ENCODE measurements at regions not wholly inside any gene's neighbourhood (a gene's known extent, or its start where the extent isn't known, plus 50 kb on each side); places are given as distances from the start of the nearest gene placed in this dataset.

- Histone ChIP-seq H3K27me3 (ENCODE audit: control insufficient read depth, insufficient read depth, low read length) (no peaks in the 10 kb centered on the region), H3K27ac (ENCODE audit: insufficient read depth, low read length, poor library complexity, severe bottlenecking) (no peak overlapping the region), H3K4me3 (ENCODE audit: low read depth, low read length) (no peak overlapping the region), H3K9me3 (ENCODE audit: control insufficient read depth in 2 of 2, low read length in 2 of 2) (peaks cover 2 to 24% of the 10 kb centered on the region in 2 experiments), H3K36me3 (ENCODE audit: control insufficient read depth, insufficient read depth, low read length) (no peaks in the 10 kb centered on the region), H3K4me1 (ENCODE audit: control insufficient read depth, insufficient read depth, low read length, poor library complexity, severe bottlenecking) (no peaks in the 10 kb centered on the region)
- DNase-seq (no peak), ATAC-seq (ENCODE audit: low read depth in 2 of 2) (no peak)
- Mint-ChIP-seq H3K27ac (no peak overlapping the region), H3K4me3 (no peak overlapping the region), H3K4me1 (no peaks in the 10 kb centered on the region), H3K9me3 (peaks cover 1 to 45% (median 11%) of the 10 kb centered on the region in 7 donors), H3K27me3 (no peaks in the 10 kb centered on the region), H3K36me3 (no peaks in the 10 kb centered on the region)
Observed at GRCh38 chr6:71558974-71559373, 270.4 kb downstream of the OGFRL1 start.

- no peaks in the 10 kb centered on the region for H3K4me1 ChIP-seq (ENCODE audit: control insufficient read depth, insufficient read depth, low read length, poor library complexity, severe bottlenecking)
- DNase-seq, result no peak
- no peaks in the 10 kb centered on the region for H3K9me3 ChIP-seq (ENCODE audit: control insufficient read depth in 2 of 2, low read length in 2 of 2)
- no peaks in the 10 kb centered on the region for H3K27me3 Mint-ChIP-seq
- H3K9me3 Mint-ChIP-seq, result peaks cover 0 to 4% (median 0%) of the 10 kb centered on the region in 7 donors
- no peak for ATAC-seq (ENCODE audit: low read depth in 2 of 2)
- no peak overlapping the region for H3K27ac Mint-ChIP-seq
- H3K4me3 Mint-ChIP-seq, result no peak overlapping the region
- H3K36me3 ChIP-seq (ENCODE audit: control insufficient read depth, insufficient read depth, low read length), result no peaks in the 10 kb centered on the region
- no peak overlapping the region for H3K4me3 ChIP-seq (ENCODE audit: low read depth, low read length)
- no peak overlapping the region for H3K27ac ChIP-seq (ENCODE audit: insufficient read depth, low read length, poor library complexity, severe bottlenecking)
- H3K4me1 Mint-ChIP-seq, result no peaks in the 10 kb centered on the region
- H3K27me3 ChIP-seq (ENCODE audit: control insufficient read depth, insufficient read depth, low read length), result no peaks in the 10 kb centered on the region
- H3K36me3 Mint-ChIP-seq, result no peaks in the 10 kb centered on the region
Observed at GRCh38 chr6:71567562-71567961, 279.0 kb downstream of the OGFRL1 start.

GRCh38 chr6:71577766-71578165 lies 289.2 kb downstream of the OGFRL1 start:
- Histone ChIP-seq H3K4me3 (ENCODE audit: low read depth, low read length) (no peak overlapping the region), H3K36me3 (ENCODE audit: control insufficient read depth, insufficient read depth, low read length) (no peaks in the 10 kb centered on the region), H3K27me3 (ENCODE audit: control insufficient read depth, insufficient read depth, low read length) (no peaks in the 10 kb centered on the region), H3K4me1 (ENCODE audit: control insufficient read depth, insufficient read depth, low read length, poor library complexity, severe bottlenecking) (no peaks in the 10 kb centered on the region), H3K27ac (ENCODE audit: insufficient read depth, low read length, poor library complexity, severe bottlenecking) (no peak overlapping the region), H3K9me3 (ENCODE audit: control insufficient read depth in 2 of 2, low read length in 2 of 2) (no peaks in the 10 kb centered on the region)
- Mint-ChIP-seq H3K27ac (no peak overlapping the region), H3K4me3 (no peak overlapping the region), H3K27me3 (no peaks in the 10 kb centered on the region), H3K4me1 (no peaks in the 10 kb centered on the region), H3K9me3 (peaks cover 0 to 3% (median 0%) of the 10 kb centered on the region in 7 donors), H3K36me3 (no peaks in the 10 kb centered on the region)
- DNase-seq (no peak), ATAC-seq (ENCODE audit: low read depth in 2 of 2) (no peak)

- Histone ChIP-seq H3K36me3 (ENCODE audit: control insufficient read depth, insufficient read depth, low read length) (no peaks in the 10 kb centered on the region), H3K27ac (ENCODE audit: insufficient read depth, low read length, poor library complexity, severe bottlenecking) (no peak overlapping the region), H3K27me3 (ENCODE audit: control insufficient read depth, insufficient read depth, low read length) (no peaks in the 10 kb centered on the region), H3K4me1 (ENCODE audit: control insufficient read depth, insufficient read depth, low read length, poor library complexity, severe bottlenecking) (no peaks in the 10 kb centered on the region), H3K9me3 (ENCODE audit: control insufficient read depth in 2 of 2, low read length in 2 of 2) (no peaks in the 10 kb centered on the region), H3K4me3 (ENCODE audit: low read depth, low read length) (no peak overlapping the region)
- H3K27me3 Mint-ChIP-seq, result no peaks in the 10 kb centered on the region
- peaks cover 0 to 5% (median 0%) of the 10 kb centered on the region in 7 donors for H3K9me3 Mint-ChIP-seq
- no peaks in the 10 kb centered on the region for H3K4me1 Mint-ChIP-seq
- H3K4me3 Mint-ChIP-seq, result no peak overlapping the region
- H3K27ac Mint-ChIP-seq, result no peak overlapping the region
- no peak for ATAC-seq (ENCODE audit: low read depth in 2 of 2)
- DNase-seq, result no peak
- no peaks in the 10 kb centered on the region for H3K36me3 Mint-ChIP-seq
Observed at GRCh38 chr6:71579902-71580301, 291.3 kb downstream of the OGFRL1 start.

DNA sequence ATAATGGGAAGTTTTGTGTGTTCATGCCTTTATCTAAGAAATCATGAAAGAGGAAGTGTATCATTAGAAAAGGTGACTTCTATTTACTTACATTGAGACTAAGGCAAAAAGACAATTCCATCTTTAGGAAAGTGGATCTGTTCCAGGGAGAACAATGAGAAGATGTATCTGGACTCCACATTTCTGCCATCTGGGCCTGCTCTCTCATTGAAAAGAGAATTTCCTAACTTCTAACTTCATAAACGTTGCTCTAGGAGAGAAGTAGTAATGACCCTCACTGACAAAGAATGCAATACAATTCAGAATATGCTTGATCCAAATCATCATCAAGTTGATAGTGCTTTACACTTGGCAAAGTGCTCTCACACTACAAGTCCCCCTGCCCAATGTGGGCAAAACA lies 294.2 kb downstream of the OGFRL1 start:
- H3K4me3 ChIP-seq (ENCODE audit: low read depth, low read length), result no peak overlapping the region
- H3K27me3 Mint-ChIP-seq, result no peaks in the 10 kb centered on the region
- H3K27ac Mint-ChIP-seq, result no peak overlapping the region
- H3K4me1 ChIP-seq (ENCODE audit: control insufficient read depth, insufficient read depth, low read length, poor library complexity, severe bottlenecking), result no peaks in the 10 kb centered on the region
- H3K4me3 Mint-ChIP-seq, result no peak overlapping the region
- DNase-seq (no peak), ATAC-seq (ENCODE audit: low read depth in 2 of 2) (no peak)
- H3K27ac ChIP-seq (ENCODE audit: insufficient read depth, low read length, poor library complexity, severe bottlenecking), result no peak overlapping the region
- no peaks in the 10 kb centered on the region for H3K4me1 Mint-ChIP-seq
- no peaks in the 10 kb centered on the region for H3K36me3 ChIP-seq (ENCODE audit: control insufficient read depth, insufficient read depth, low read length)
- no peaks in the 10 kb centered on the region for H3K27me3 ChIP-seq (ENCODE audit: control insufficient read depth, insufficient read depth, low read length)
- peaks cover 0 to 5% (median under 1%) of the 10 kb centered on the region in 7 donors for H3K9me3 Mint-ChIP-seq
- no peaks in the 10 kb centered on the region for H3K9me3 ChIP-seq (ENCODE audit: control insufficient read depth in 2 of 2, low read length in 2 of 2)
- no peaks in the 10 kb centered on the region for H3K36me3 Mint-ChIP-seq

DNA sequence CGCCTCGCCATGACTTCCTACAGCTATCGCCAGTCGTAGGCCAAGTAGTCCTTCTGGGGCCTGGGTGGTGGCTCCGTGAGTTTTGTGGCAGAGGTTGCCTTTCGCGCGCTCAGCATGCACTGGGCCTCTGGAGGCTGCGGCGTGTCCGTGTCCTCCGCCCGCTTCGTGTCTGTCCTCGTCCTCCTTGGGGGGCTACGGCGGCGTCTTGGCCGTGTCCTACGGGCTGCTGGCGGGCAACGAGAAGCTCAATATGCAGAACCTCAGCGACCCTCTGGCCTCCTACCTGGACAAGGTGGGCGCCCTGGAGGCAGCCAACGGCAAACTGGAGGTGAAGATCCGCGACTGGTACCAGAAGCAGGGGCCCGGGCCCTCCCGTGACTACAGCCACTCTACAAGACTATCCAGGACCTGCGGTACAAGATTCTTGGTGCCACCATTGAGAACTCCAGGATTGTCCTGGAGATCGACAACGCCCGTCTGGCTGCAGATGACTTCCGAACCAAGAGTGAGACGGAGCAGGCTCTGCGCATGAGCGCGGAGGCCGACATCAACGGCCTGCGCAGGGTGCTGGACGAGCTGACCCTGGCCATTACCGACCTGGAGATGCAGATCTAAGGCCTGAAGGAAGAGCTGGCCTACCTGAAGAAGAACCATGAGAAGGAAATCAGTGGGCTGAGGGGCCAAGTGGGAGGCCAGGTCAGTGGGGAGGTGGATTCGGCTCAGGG lies 296.3 kb downstream of the OGFRL1 start:
- Mint-ChIP-seq H3K27me3 (no peaks in the 10 kb centered on the region), H3K4me3 (no peak overlapping the region), H3K36me3 (no peaks in the 10 kb centered on the region), H3K9me3 (peaks cover 0 to 5% (median 0%) of the 10 kb centered on the region in 7 donors), H3K4me1 (no peaks in the 10 kb centered on the region), H3K27ac (no peak overlapping the region)
- ATAC-seq (ENCODE audit: low read depth in 2 of 2), result no peak
- no peaks in the 10 kb centered on the region for H3K36me3 ChIP-seq (ENCODE audit: control insufficient read depth, insufficient read depth, low read length)
- no peak overlapping the region for H3K4me3 ChIP-seq (ENCODE audit: low read depth, low read length)
- no peaks in the 10 kb centered on the region for H3K27me3 ChIP-seq (ENCODE audit: control insufficient read depth, insufficient read depth, low read length)
- no peak overlapping the region for H3K27ac ChIP-seq (ENCODE audit: insufficient read depth, low read length, poor library complexity, severe bottlenecking)
- H3K9me3 ChIP-seq (ENCODE audit: control insufficient read depth in 2 of 2, low read length in 2 of 2), result no peaks in the 10 kb centered on the region
- no peak for DNase-seq
- H3K4me1 ChIP-seq (ENCODE audit: control insufficient read depth, insufficient read depth, low read length, poor library complexity, severe bottlenecking), result no peaks in the 10 kb centered on the region

DNA sequence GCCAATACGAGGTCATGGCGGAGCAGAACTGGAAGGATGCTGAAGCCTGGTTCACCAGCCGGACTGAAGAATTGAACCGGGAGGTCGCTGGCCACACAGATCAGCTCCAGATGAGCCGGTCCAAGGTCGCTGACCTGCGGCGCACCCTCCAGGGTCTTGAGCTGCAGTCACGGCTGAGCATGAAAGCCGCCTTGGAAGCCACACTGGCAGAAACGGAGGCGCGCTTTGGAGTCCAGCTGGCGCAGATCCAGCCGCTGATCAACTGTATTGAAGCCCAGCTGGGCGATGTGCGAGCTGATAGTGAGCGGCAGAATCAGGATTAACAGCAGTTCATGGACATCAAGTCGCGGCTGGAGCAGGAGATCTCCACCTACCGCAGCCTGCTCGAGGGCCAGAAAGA lies 296.9 kb downstream of the OGFRL1 start:
- no peaks in the 10 kb centered on the region for H3K4me1 Mint-ChIP-seq

GRCh38 chr6:71588490-71588889 lies 297.9 kb upstream of the RIMS1 start:
- Mint-ChIP-seq H3K4me1 (no peaks in the 10 kb centered on the region), H3K27ac (no peak overlapping the region), H3K4me3 (no peak overlapping the region), H3K36me3 (no peaks in the 10 kb centered on the region), H3K9me3 (peaks cover 0 to 3% (median 0%) of the 10 kb centered on the region in 7 donors), H3K27me3 (no peaks in the 10 kb centered on the region)
- H3K27me3 ChIP-seq (ENCODE audit: control insufficient read depth, insufficient read depth, low read length), result no peaks in the 10 kb centered on the region
- H3K4me3 ChIP-seq (ENCODE audit: low read depth, low read length), result no peak overlapping the region
- H3K27ac ChIP-seq (ENCODE audit: insufficient read depth, low read length, poor library complexity, severe bottlenecking), result no peak overlapping the region
- DNase-seq, result no peak
- no peaks in the 10 kb centered on the region for H3K4me1 ChIP-seq (ENCODE audit: control insufficient read depth, insufficient read depth, low read length, poor library complexity, severe bottlenecking)
- H3K36me3 ChIP-seq (ENCODE audit: control insufficient read depth, insufficient read depth, low read length), result no peaks in the 10 kb centered on the region
- ATAC-seq (ENCODE audit: low read depth in 2 of 2), result no peak
- no peaks in the 10 kb centered on the region for H3K9me3 ChIP-seq (ENCODE audit: control insufficient read depth in 2 of 2, low read length in 2 of 2)

More for the DNA sequence above, 296.9 kb downstream of the OGFRL1 start:
- no peak overlapping the region for H3K27ac ChIP-seq (ENCODE audit: insufficient read depth, low read length, poor library complexity, severe bottlenecking)
- no peaks in the 10 kb centered on the region for H3K4me1 ChIP-seq (ENCODE audit: control insufficient read depth, insufficient read depth, low read length, poor library complexity, severe bottlenecking)
- Mint-ChIP-seq H3K27me3 (no peaks in the 10 kb centered on the region), H3K9me3 (peaks cover 0 to 5% (median 0%) of the 10 kb centered on the region in 7 donors), H3K27ac (no peak overlapping the region), H3K4me3 (no peak overlapping the region), H3K36me3 (no peaks in the 10 kb centered on the region)
- no peak for DNase-seq
- H3K9me3 ChIP-seq (ENCODE audit: control insufficient read depth in 2 of 2, low read length in 2 of 2), result no peaks in the 10 kb centered on the region
- ATAC-seq (ENCODE audit: low read depth in 2 of 2), result no peak
- H3K36me3 ChIP-seq (ENCODE audit: control insufficient read depth, insufficient read depth, low read length), result no peaks in the 10 kb centered on the region
- H3K4me3 ChIP-seq (ENCODE audit: low read depth, low read length), result no peak overlapping the region
- H3K27me3 ChIP-seq (ENCODE audit: control insufficient read depth, insufficient read depth, low read length), result no peaks in the 10 kb centered on the region
